GM18507 (cell line): ENCODE measurements at regions not wholly inside any gene's neighbourhood (a gene's known extent, or its start where the extent isn't known, plus 50 kb on each side); places are given as distances from the start of the nearest gene placed in this dataset.
"Not testable (repeated sequence)": the region's sequence is repeated elsewhere in the genome, so short reads cannot be mapped to it uniquely, and the experiment has no call there.

Experiments used
- DNase-seq: peaks from one replicate; pipeline ENCODE4 v3.0.0; 2011; ENCODE audit warnings: low read depth; ENCODE audit not compliant: insufficient read length; ENCODE audit errors: extremely low spot score
- FAIRE-seq: peaks from 2 replicates; lab custom pipeline; 2011; peaks lifted over from hg19 to GRCh38; lab: Jason Lieb, UNC

DNA sequence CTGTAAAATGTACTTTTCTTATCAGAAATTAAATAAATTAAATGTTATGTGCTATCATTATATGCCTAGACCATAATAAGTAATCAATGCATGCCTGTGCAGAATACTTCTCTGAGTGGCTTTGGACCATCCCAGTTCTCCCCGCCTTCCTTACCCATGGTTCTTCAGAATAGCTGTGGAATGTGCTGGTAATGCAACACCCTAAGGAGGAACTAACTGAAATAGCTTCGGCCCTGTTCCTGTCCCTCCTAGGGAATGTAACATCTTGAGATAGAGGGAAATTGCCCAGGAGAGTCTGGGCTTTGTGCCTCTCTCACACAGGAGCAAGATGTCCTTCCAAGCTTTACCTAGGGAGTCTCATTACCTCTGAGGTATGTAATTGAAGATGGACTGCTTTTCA, 693.6 kb upstream of the HS3ST1 start:
- DNase-seq (no peak), FAIRE-seq (no peak)

DNA sequence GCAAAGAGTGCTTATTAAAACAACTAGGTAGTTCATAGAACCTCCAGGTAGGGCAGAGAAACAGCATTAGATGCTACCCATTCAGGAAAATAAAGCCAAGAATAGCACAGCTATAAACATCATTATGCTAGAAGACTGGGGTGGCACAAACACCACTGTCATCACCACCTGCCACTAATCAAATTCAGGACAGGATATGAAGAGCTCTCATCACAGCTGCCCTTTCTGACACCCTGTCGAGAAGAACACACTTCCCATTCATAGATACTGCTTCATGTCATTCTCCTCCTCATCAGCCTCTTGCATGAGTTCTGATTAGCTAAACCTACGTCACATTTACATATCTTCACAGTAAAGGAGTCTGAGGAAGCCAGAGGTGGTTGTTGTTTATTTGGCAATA, 692.3 kb upstream of the HS3ST1 start:
- no peak for FAIRE-seq
- no peak for DNase-seq

DNA sequence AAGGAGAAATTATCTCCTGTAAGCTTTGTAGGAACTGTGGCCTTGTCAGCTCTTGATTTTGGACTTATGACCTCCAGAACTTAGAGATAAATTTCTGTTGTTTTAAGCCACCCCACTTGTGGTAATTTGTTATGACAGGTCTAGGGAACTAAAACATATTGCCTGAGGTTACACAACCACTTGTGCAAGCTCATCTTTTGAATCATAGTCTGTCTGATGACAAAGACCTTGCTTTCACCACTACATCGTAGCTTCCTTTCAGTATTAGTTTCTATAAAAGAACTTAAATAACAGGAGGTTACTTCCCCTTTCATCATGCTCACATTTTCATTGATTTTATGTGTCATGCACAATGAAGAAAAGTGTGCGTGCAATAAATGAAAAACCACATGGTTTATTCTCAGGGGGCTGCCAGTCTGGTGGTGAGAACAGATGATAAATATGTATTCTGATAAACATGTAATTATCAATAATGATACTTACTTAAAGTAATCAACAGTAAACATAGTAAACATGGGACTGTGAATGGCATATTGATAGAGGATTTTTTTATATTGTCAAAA, 690.0 kb upstream of the HS3ST1 start:
- DNase-seq (no peak), FAIRE-seq (no peak)

DNA sequence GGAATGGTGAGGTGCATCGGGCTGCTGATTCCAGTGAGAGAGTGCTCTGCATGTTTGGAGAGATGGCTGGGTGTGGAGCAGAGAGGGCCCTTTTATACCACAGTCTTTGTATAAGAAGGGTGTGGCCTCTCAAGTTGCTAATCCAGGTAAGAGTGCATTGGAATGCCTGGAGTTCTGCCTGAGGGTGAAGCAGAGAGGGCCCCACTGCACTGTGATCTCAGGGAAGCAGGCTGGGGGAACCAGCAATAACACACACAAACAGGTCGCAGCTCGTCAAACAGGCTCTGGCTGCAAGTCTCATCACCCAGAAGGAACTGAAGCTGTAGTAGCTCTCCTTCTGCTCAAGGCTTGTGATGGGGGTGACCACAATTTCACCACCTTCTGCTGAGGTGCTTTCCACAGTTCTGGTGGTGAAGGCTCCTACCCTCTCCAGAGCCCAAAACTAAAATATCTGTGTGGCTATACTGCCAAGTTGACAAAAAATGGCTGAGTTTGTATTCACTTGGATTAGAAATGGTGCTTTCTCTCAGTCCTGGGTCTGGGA, 687.4 kb upstream of the HS3ST1 start:
- FAIRE-seq (no peak), DNase-seq (no peak)

DNA sequence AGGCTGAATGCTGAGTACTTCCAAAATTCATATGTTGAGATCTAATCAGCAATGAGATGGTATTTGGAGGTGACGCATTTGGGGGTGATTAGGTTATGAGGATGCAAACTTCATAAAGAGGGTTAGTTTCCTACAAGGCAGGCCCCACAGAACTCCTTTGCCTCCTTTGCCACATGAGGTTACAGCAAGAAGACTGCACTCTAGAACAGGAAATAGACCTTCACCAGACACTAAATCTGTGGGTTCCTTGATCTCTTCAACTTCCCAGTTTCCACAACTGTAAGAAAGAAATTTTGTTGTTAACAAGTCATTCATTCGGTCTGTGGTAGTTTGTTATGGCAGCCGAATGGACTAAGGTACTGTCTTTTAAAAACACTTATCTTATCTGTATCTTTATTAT, 681.9 kb upstream of the HS3ST1 start:
- DNase-seq (no peak), FAIRE-seq (no peak)

DNA sequence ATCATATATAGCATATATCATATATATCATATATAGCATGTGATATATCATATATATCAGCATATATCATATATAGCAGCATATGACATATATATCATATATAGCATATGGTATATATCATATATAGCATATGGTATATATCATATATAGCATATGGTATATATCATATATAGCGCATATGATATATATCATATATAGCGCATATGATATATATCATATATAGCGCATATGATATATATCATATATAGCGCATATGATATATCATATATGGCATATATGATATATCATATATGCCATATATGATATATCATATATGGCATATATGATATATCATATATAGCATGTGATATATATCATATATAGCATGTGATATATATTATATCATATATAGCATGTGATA, 680.4 kb upstream of the HS3ST1 start:
- not testable (repeated sequence) for FAIRE-seq, DNase-seq

DNA sequence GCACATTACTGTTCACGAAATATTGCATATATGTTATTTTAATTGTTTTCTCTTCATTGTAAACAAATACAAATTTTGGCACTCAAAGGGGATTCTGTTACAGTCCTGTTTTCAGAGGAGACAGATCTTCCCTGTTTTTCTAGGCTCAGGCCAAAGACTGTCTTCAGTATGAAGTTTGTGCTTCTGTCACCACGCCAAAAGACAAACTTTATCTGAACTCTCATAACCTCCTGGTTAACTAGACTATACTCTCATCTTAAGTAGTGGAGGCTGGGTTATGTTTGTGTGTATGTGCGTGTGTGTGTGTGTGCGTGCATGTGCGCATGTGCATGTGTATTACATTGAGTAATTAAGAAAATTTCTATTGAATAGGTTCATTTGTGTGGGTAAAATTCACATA, 676.8 kb upstream of the HS3ST1 start:
- no peak for FAIRE-seq

DNA sequence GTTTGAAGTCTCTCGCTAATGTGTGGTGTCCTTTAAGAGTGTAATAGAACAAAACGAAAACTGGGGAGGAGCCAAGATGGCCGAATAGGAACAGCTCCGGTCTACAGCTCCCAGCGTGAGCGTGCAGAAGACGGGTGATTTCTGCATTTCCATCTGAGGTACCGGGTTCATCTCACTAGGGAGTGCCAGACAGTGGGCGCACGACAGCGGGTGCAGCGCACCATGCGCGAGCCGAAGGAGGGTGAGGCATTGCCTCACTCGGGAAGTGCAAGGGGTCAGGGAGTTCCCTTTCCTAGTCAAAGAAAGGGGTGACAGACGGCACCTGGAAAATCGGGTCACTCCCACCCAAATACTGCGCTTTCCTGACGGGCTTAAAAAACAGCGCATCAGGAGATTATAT, 661.2 kb upstream of the HS3ST1 start:
- FAIRE-seq, DNase-seq: not testable (repeated sequence)

More for the DNA sequence above, 676.8 kb upstream of the HS3ST1 start:
- DNase-seq: no peak

DNA sequence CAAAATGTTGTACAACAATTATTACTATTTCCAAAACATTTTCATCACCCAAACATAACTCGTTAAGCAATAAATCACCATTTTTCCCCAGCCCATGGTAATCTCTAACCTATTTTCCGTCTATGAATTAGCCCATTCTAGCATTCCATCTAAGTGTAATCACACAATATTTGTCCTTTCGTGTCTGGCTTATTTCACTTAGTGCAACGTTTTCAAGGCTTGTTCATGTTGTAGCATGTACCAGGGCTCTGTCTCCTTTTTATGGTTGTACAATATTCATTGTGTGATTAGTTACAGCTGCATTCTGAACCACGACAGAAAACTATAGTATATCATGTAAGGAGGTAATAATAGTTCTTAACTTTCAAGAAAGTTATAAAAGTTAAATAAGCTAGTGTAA, 656.0 kb upstream of the HS3ST1 start:
- FAIRE-seq (no peak), DNase-seq (no peak)

DNA sequence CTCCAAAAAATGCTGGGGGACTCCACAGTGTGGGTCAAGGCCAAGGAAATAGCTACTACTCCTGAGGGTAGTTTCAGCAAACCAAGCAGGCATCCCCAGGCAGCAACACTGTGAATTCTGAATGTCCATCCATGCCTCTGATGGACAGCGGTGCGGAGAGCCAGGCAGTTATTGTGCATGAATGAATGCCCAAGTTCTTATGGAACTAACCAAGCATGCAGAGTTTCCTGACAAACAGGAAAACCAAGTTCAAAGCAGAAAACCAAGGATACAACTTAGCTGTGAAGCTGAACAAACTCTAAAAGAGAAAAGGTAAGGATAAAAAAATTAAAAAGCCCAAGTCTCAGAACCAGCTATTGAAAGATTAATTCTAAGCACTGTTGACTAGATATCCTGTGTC, 642.6 kb upstream of the HS3ST1 start:
- no peak for FAIRE-seq
- DNase-seq: no peak

DNA sequence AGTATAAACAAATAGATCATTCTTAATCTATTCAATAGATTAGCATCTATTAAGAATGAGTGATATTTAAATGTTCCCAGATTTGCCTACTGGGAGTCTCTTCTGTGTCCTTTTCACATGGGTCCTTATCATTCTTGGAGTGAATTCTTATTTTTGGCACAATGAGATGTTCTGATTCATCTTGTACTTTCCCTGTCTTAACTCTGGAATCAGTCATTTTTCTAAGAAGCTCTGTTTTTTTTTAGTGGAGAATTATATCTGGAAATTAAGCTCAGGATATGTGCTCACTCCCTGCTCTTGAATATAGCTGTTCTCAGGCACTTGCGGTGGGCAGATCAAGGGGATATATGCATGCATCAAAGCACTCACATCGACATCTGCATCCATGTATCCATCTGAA, 625.3 kb upstream of the HS3ST1 start:
- DNase-seq (no peak), FAIRE-seq (no peak)

DNA sequence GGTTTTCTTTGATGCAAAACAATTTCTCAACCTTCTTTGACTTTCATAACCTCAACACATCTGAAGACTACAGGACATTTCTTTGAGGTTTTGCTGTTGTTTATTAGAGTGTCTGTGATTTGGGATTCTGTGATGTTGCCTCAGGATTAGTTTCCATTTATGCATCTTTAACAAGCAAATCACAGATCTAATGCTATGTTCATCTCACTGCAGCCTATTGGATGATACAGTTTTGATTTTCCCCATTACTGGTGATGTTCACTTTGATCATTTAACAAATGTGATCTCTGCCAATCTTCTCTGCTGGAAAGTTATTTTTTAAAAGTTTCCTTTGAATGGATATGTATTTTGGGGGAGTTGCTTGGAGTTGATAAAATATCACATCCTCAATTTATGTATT, 624.9 kb upstream of the HS3ST1 start:
- no peak for FAIRE-seq
- DNase-seq: no peak

DNA sequence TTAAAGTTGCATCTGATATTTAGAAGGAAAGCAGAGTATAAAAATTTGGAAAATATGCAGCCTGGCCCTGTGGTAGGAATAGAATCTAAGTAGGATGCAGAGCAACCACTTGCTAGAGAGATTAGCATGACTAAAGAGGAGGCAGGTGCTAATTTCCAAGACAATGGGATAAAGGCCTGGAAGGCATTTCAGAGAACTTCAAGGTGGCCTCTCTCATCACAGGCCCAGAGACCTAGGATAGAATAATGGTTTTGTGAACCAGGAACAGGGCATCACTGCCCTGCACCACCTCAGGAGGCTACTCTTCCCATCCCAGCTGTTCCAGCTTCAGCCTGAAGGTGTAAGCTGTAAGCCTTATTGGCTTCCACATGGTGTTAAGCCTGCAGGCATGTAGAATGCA, 621.7 kb upstream of the HS3ST1 start:
- FAIRE-seq (no peak), DNase-seq (no peak)

DNA sequence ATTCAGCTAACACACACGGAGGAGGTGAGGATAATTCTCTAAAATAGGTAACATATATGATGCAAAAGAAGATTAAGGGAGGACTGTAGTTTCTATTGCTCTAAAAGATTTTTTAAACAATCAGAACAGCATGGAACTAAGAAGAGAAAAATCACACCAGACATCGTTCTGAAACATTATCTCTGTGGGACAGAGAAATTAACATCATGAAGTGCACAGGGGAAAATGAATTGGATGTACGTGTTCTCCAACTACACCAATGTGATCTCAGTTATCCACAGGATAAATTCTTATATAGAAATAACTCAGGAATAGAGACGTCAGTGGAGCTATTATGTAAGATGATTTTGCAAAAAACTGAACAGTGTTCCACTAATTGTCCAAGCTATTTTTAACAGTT, 614.1 kb upstream of the HS3ST1 start:
- no peak for FAIRE-seq

DNA sequence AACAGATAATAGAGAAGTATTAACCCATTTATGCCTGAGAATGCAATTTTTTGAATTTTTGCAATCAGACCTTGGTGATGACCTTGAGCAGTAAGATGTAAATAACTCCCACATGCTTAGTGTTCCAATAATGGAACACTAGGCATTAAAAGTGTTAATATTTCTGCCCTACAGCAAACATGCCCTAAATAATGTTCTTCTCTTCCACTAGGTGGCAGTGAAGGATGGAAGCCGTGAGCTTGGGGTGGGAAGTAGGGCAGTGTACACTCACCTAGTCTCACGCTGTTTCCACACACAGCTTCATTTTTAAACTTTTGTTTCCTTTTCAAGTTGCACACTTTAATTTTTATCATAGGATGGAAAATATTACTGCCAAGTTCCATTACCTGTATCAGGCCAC, 613.1 kb upstream of the HS3ST1 start:
- DNase-seq (no peak), FAIRE-seq (no peak)

More for the DNA sequence above, 614.1 kb upstream of the HS3ST1 start:
- no peak for DNase-seq

DNA sequence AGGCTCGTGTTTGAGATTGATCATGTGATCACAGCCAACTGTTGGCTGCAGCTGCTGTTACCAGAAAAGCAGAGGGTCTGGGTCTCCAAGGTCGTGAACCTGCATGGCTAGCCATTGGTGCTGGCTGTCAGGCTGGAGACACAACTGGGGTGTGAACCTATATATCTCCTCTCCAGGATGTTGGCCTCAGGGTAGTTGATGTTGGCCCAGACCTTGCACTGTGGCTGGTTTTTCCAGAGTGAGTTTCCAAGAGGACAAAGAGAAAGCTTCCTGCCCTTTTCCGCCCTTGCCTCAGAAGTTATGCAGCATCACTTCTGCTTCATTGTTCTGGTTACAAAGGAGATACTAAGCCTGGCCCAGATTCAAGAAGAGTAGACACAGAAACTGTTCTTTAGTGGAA, 607.8 kb upstream of the HS3ST1 start:
- DNase-seq (no peak), FAIRE-seq (no peak)

DNA sequence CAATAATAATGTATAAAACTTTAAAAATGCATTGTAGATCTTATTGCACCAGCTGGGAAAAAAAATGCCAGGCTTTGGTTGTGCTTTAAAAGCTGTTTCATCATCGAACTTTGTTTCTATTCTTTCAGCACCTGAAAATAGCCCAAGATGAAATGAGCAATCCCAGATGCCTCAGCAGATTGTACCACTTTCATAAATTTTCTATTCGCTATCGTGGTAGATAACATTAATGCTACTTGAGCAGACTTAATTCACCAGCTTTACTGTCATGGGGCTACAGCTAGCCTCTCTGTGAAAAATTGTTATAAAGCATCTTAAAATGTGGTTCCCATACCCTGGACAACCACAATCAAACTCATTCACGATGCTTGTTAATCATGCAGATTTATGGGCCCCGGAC, 599.6 kb upstream of the HS3ST1 start:
- no peak for DNase-seq
- FAIRE-seq: no peak

DNA sequence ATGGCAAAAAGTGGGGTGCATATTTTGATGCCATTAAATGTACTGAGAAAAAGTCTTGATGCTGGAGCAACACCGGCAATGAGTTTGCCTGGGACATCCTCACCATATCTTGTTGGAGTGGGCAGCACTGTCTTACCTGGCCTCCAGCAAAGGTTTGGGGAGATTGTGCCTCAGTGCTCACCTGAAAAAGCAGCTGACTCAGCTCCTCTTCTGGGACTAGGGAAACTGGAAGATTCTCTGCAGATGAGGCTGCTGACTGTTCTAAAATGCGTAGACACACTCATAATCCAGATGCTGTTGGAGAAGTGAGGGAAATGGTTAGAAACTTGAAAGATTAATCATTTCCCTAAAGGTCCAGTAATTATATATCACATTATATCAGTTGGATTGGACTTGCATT, 593.7 kb upstream of the HS3ST1 start:
- FAIRE-seq: no peak
- no peak for DNase-seq

DNA sequence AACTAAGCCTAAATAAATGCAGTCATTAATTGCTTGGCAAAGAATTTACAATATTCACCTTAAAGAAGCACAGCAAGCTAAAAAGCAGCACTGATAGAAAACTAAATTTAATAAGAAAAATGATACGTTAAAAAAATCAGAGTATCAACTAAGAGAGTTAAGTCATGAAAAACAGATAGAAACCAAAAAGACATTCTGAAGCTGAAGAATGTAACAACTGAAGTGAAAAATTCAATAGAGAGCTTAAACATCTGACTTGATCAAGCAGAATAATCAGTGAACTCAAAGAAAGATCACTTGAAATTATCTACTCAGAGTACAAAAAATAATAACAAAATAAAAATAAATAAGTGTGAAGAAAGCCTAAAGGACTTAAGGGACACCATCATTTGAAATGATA, 588.0 kb upstream of the HS3ST1 start:
- no peak for DNase-seq
- FAIRE-seq: no peak

DNA sequence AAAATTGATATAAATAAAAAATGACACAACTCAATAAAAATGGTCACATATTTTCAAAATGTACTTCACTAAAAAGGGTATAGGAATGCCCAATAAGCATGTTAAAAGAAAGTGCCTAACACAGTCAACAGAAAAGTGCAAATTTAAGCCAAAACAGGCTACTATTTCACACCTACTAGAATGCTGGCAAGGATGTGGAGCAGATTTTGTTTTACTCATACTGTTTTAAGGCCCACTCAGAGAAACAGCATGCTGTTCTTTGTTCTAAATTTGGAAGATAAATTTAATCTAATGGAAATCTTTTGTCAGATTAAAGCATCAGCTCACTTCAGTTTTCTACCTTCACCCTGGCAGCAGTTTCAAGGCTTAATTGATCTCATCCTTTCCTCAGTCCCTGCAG, 576.8 kb upstream of the HS3ST1 start:
- DNase-seq (no peak), FAIRE-seq (no peak)

DNA sequence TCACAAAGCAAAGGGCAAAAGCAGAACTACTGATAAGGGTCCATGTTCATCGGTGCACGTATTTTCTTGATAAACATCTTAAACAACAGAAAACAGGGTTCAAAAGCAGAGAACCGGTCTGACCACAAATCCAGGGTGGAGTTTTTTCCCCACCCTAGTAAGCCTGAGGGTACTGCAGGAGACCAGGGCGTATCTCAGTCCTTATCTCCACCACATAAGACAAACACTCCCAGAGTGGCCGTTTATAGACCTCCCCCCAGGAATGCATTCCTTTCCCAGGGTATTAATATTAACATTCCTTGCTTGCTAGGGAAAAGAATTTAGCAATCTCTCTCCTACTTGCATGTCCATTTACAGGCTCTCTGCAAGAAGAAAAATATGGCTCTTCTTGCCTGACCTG, 567.9 kb upstream of the HS3ST1 start:
- FAIRE-seq, DNase-seq: not testable (repeated sequence)

DNA sequence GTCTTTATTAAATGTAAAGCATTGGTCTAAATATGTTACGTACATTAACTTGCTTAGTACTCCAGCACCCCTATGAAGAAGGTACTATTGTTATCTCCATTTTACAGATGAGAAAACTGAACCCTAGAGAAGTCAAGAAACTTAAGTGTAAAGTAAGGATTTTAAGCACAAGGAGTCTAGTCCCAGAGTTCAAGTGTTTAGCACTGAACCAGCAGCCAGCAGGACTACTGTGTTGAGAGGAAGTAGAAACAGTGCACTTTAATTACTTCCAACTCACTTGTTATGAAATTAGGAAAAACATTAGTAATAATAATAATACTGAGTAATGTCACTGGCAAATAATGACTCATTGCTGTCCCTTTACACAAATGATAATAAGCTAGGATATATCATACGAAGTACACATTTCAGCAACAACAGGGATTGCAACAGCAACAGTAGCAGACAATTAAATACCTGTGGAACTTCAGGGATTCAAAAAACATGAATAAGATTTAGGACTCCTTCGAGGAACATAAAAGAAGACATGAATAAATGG, 548.1 kb upstream of the HS3ST1 start:
- FAIRE-seq (no peak), DNase-seq (no peak)
